22Rv1 (cell line): ENCODE measurements at regions not wholly inside any gene's neighbourhood (a gene's known extent, or its start where the extent isn't known, plus 50 kb on each side); places are given as distances from the start of the nearest gene placed in this dataset.
"Not testable (repeated sequence)": the region's sequence is repeated elsewhere in the genome, so short reads cannot be mapped to it uniquely, and the experiment has no call there.

Experiments
- CTCF ChIP-seq: fragments of 450-650 bp; IDR thresholded peaks from 2 replicates; pipeline ENCODE4 v1.5.1; 2017; ENCODE audit warnings: mild to moderate bottlenecking
- ZFX ChIP-seq: fragments of 450-650 bp; IDR thresholded peaks from 2 replicates; pipeline ENCODE4 v1.6.1; 2017; ENCODE audit warnings: antibody characterized with exemption, borderline replicate concordance

- not testable (repeated sequence) for TF ChIP-seq CTCF, ZFX
These were observed 653.6 kb downstream of the TTLL7 start for GRCh38 chr1:83345375-83345774.
